AG04449 (cell line): ENCODE measurements at regions not wholly inside any gene's neighbourhood (a gene's known extent, or its start where the extent isn't known, plus 50 kb on each side); places are given as distances from the start of the nearest gene placed in this dataset.

Experiments
- CTCF ChIA-PET: fragments of 350-600 bp; formaldehyde crosslinking; extraction: SDS; loops from one replicate; lab custom pipeline; 2021; ENCODE audit warnings: antibody characterized with exemption; lab: Yijun Ruan, JAX
- POLR2A ChIA-PET: fragments of 400-600, 350-600 bp; formaldehyde crosslinking; extraction: SDS; loops from one replicate; lab custom pipeline; 2020; ENCODE audit warnings: antibody characterized with exemption, inconsistent platforms; lab: Yijun Ruan, JAX
- DNase-seq: peaks from one replicate; pipeline ENCODE4 v3.0.0-alpha.2; 2010; ENCODE audit warnings: low read depth, low spot score
- H3K4me3 ChIP-seq: 2 replicates; pipeline ENCODE4 v1.5.1; 2011; ENCODE audit warnings: low read depth, mild to moderate bottlenecking, control low read depth, low read length
- TF ChIP-seq, protein P1 (sequence below): IDR thresholded peaks from one replicate; pipeline ENCODE4 v1.5.1; 2011; ENCODE audit warnings: mild to moderate bottlenecking, moderate library complexity, low read length, control low read depth, inconsistent platforms; ENCODE audit not compliant: insufficient read depth; ENCODE audit errors: missing control alignments

DNA sequence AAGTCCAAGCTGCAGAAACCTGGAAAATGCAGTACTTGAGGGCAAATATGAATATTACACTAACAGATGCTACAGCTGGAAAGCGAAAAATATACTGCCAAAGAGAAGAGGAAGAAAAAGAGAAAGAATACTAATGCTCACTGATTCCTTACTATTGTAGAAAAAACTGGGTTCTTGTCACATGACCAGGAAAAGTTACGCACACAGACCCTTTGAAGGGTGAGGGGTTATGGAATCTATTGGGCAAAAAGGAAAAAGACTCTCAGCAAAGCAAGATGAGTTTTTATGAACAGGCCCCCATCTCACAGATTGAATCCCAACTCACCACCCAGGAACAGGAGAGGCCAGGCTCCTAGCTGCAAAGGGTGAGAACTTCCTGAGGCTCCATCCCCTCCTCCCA lies 228.1 kb upstream of the KLF14 start:
- no peak overlapping the region for H3K4me3 ChIP-seq
- TF ChIP-seq, protein P1, sequence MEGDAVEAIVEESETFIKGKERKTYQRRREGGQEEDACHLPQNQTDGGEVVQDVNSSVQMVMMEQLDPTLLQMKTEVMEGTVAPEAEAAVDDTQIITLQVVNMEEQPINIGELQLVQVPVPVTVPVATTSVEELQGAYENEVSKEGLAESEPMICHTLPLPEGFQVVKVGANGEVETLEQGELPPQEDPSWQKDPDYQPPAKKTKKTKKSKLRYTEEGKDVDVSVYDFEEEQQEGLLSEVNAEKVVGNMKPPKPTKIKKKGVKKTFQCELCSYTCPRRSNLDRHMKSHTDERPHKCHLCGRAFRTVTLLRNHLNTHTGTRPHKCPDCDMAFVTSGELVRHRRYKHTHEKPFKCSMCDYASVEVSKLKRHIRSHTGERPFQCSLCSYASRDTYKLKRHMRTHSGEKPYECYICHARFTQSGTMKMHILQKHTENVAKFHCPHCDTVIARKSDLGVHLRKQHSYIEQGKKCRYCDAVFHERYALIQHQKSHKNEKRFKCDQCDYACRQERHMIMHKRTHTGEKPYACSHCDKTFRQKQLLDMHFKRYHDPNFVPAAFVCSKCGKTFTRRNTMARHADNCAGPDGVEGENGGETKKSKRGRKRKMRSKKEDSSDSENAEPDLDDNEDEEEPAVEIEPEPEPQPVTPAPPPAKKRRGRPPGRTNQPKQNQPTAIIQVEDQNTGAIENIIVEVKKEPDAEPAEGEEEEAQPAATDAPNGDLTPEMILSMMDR = no peak
- CTCF ChIA-PET = interaction anchor here (0.8 to 3.5 kb wide), 5 partner anchors 8 to 76 kb away, joined by 3 to 16 read pairs (median 5); no protein-coding TSS in a partner anchor

DNA sequence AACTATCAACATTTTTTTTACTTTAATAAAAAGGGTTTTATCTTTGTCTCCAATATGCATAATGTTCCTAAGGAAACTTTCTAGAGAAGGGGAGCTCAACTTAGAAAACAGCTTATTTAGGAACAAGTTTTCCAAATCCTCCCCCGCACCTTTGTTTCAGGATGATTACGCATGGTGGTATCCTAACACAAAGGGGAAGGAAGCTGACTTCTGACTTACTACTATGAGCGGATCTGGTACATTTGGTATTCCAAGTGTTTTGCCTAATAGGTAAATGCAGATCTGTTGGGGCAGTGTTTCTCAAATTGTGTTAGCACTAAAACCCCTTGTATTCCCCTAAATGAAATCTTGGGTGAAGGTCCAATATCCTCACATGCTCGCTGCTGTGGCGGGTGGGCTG lies 229.3 kb upstream of the KLF14 start:
- no peak for DNase-seq
- H3K4me3 ChIP-seq = no peak overlapping the region
- TF ChIP-seq, protein P1 = no peak
- POLR2A ChIA-PET = no interaction called here
- CTCF ChIA-PET = interaction anchor here (1.1 to 5.5 kb wide), 5 partner anchors 15 to 67 kb away, joined by 3 to 44 read pairs (median 5); no protein-coding TSS in a partner anchor

More for the DNA sequence above, 228.1 kb upstream of the KLF14 start:
- POLR2A ChIA-PET = interaction anchor here (0.6 to 4.0 kb wide), 3 partner anchors 51 to 750 kb away, joined by 3 to 58 read pairs (median 20); no protein-coding TSS in a partner anchor
- no peak for DNase-seq

DNA sequence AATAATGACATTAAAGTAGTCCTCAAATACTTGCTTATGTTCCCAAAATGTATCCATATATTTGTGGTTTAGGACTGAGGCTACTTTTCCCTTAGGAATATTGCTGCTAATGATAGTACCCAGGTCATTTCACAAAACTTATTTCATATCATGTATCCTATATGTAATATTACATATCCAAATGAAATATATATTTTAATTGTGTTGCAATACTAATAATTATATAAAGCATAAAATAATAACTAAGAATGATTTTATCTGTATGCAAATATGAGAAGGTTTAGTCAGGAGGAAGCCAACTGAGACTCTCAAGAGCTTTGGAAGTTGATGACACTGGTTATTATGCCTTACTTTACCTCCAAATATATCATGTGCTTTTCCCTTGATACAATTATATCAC lies 231.5 kb upstream of the KLF14 start:
- no peak overlapping the region for H3K4me3 ChIP-seq
- TF ChIP-seq, protein P1 = no peak
- DNase-seq = no peak
- ChIA-PET CTCF (interaction anchor here (2.2 to 5.5 kb wide), 3 partner anchors 13 to 75 kb away, joined by 9 to 44 read pairs (median 15); no protein-coding TSS in a partner anchor), POLR2A (interaction anchor here (0.7 to 1.7 kb wide), 2 partner anchors 44 to 62 kb away, joined by 4 to 8 read pairs; no protein-coding TSS in a partner anchor)

DNA sequence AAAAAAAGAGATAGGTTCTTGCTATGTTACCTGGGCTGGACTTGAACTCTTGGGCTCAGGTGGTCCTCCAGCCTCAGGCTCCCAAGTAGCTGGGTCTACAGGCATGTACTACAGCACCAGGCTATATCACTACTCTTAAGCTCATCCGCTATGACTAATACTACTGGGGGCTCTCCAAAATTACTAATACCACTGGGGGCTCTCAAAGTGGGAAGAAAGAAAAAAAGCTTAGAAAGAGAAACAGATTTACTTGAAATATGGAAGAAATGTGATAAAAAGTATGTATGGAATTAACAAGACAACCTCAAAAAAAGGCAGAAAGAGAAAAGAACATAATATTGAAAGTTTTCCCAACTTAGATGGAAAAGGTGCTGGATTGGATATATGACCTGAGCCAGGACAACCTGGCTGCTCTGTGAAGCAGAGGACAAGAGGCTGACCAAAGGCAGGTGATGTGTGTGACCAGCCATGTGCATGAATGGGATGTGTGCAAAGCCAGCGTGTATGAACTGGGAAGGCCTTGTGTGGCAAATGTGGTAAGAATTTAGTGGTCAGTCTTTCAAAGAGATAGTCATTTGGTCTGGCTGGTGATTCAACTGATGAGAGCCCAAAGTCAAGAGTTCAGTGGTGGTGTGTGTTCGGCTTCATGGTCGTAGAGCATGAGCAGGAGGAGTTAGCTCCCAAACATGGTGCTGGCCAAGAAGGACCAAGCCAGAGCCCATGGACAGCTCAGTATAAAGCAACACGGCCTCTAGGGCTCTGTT lies 232.4 kb upstream of the KLF14 start:
- peak; percentile 61 for DNase-seq
- CTCF ChIA-PET = interaction anchor here (1.1 to 5.5 kb wide), 5 partner anchors 12 to 74 kb away, joined by 3 to 44 read pairs (median 9); no protein-coding TSS in a partner anchor
- no peak overlapping the region for H3K4me3 ChIP-seq
- TF ChIP-seq, protein P1 = no peak
- POLR2A ChIA-PET = interaction anchor here (1.0 to 1.7 kb wide), 4 partner anchors 53 to 64 kb away, joined by 3 to 8 read pairs (median 5); no protein-coding TSS in a partner anchor

DNA sequence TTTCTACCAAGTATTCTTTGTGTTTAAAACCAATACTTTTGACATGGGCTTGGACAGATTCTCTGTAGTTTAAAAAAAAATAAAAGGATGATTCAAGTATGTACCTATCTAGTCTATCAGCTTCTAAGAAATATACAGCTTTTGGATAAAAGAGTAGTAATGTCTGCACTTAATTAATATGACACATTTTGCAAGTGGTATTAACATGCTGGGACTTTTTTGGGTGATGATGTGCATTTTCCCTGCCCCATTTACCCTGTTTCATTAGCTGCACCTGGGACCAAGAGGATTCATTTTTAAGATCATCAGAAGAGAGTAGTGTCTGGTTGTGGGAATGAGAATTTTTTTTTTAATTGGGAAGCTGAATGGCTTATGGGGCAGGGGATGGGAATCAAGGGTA lies 236.2 kb upstream of the KLF14 start:
- CTCF ChIA-PET = interaction anchor here (1.0 to 2.8 kb wide), 5 partner anchors 8 to 89 kb away, joined by 4 to 36 read pairs (median 4); no protein-coding TSS in a partner anchor
- DNase-seq = no peak
- TF ChIP-seq, protein P1 = no peak
- POLR2A ChIA-PET = interaction anchor here (2.2 kb wide), 1 partner anchor 10 kb away, joined by 6 read pairs; no protein-coding TSS in a partner anchor
- no peak overlapping the region for H3K4me3 ChIP-seq

DNA sequence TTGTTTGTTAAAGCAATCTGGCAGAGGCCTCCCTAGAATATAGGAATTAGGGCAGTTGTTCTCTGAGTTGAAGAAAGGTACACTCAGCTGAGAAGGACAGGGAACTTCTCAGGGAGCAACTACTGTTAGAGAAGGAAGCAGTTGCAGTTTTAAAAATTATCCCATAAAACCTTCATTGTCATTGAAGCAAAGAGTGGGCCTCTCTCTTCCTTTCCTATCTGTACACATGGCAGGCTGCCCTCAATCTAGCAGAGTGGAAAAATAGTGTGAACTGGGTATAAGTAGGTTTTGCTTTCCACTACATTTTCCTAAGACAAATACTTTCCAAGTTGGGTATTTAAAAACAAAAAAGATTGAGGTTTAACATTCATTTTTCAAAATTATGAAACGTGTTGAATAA lies 236.7 kb upstream of the KLF14 start:
- H3K4me3 ChIP-seq = no peak overlapping the region
- no peak for DNase-seq
- ChIA-PET CTCF (interaction anchor here (1.0 to 2.8 kb wide), 7 partner anchors 9 to 89 kb away, joined by 3 to 36 read pairs (median 4); no protein-coding TSS in a partner anchor), POLR2A (interaction anchor here (2.2 kb wide), 1 partner anchor 10 kb away, joined by 6 read pairs; no protein-coding TSS in a partner anchor)
- TF ChIP-seq, protein P1 = no peak
